ENCODE measurements at regions not wholly inside any gene's neighbourhood (a gene's known extent, or its start where the extent isn't known, plus 50 kb on each side); places are given as distances from the start of the nearest gene placed in this dataset.

GRCh38 chr13:89828506-89828905 lies 1519.0 kb upstream of the MIR17HG start:
- no peak for TF ChIP-seq CTCF (IDR thresholded peaks at IDR 0.05)
- TF ChIP-seq POLR2A (IDR thresholded peaks at IDR 0.05), result no peak
